ENCODE measurements at regions not wholly inside any gene's neighbourhood (a gene's known extent, or its start where the extent isn't known, plus 50 kb on each side); places are given as distances from the start of the nearest gene placed in this dataset.
A peak's percentile ranks its signal among the peaks of the same experiment; 100 is the strongest.

DNA sequence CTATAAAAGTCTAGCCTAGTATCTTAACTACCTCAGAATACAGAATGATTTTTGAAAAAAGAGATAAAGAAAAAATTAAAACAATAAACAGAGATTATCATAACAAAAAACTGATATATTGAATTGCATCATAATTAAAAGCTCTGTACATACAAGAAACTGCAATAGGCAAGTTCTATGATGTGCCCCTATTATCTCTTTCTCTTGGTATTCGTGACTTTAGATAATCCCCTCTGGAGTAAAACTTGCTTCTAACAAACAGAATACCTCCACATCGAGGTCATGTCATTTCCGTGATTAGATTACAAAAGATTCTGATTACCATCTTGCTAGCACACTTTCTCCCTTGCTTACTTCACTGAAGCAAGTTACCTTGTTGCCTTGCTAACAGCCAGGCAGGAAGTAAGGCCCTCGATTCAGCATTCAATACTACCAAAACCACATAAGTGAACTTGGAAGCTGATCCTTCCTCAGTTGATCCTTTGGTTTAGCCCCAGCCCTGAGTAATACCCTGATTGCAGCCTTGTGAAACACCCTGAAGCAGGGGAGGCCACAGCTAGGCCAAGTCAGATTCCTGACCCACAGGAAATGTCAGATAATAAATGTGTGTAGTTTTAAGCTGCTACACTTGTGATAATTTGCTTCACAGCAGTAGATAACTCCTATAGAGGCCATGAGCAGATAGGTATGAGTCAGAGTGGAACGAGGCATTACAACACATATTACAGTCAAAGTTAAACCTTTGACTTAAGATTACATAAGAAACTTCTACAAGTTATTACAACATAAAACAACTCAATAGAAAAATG is 53.7 kb upstream of the TMX4 start:
- Histone ChIP-seq H3K9me3 (no peaks in the 10 kb centered on the region), H3K27me3 (no peaks in the 10 kb centered on the region), H3K4me1 (no peaks in the 10 kb centered on the region), H3K4me3 (no peak overlapping the region), H3K27ac (no peak overlapping the region), H3K36me3 (no peaks in the 10 kb centered on the region)
- intact Hi-C loops (cut with DNase I), result no loop called here
- DNase-seq, result no peak
- TF ChIP-seq, protein P1, sequence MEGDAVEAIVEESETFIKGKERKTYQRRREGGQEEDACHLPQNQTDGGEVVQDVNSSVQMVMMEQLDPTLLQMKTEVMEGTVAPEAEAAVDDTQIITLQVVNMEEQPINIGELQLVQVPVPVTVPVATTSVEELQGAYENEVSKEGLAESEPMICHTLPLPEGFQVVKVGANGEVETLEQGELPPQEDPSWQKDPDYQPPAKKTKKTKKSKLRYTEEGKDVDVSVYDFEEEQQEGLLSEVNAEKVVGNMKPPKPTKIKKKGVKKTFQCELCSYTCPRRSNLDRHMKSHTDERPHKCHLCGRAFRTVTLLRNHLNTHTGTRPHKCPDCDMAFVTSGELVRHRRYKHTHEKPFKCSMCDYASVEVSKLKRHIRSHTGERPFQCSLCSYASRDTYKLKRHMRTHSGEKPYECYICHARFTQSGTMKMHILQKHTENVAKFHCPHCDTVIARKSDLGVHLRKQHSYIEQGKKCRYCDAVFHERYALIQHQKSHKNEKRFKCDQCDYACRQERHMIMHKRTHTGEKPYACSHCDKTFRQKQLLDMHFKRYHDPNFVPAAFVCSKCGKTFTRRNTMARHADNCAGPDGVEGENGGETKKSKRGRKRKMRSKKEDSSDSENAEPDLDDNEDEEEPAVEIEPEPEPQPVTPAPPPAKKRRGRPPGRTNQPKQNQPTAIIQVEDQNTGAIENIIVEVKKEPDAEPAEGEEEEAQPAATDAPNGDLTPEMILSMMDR (IDR thresholded peaks at IDR 0.05), result no peak
- peak; percentile 43 for ATAC-seq

DNA sequence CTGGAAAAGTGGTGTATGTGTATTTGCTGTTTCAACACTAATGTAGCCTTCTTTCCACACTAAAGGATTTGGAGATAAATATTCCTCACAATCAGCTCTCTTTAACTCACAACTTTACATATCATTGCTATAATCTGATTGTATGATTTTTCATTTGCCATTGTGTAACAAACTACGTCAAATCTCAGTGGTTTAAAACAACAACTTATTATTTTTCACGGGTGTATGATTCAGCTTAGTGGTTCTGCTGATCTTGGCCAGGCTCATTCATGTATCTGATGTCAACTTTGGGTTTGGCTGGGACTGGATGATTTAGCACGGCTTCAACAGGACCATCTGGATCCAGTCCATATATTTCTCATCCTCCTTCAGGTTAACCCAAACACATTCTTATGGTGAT is 55.4 kb upstream of the TMX4 start:
- no peaks in the 10 kb centered on the region for H3K27me3 ChIP-seq
- DNase-seq (no peak), ATAC-seq (no peak)
- H3K4me3 ChIP-seq, result no peak overlapping the region
- H3K36me3 ChIP-seq, result no peaks in the 10 kb centered on the region
- no peak overlapping the region for H3K27ac ChIP-seq
- TF ChIP-seq, protein P1 (IDR thresholded peaks at IDR 0.05), result no peak
- H3K4me1 ChIP-seq, result no peaks in the 10 kb centered on the region
- intact Hi-C loops (cut with DNase I), result no loop called here
- no peaks in the 10 kb centered on the region for H3K9me3 ChIP-seq

DNA sequence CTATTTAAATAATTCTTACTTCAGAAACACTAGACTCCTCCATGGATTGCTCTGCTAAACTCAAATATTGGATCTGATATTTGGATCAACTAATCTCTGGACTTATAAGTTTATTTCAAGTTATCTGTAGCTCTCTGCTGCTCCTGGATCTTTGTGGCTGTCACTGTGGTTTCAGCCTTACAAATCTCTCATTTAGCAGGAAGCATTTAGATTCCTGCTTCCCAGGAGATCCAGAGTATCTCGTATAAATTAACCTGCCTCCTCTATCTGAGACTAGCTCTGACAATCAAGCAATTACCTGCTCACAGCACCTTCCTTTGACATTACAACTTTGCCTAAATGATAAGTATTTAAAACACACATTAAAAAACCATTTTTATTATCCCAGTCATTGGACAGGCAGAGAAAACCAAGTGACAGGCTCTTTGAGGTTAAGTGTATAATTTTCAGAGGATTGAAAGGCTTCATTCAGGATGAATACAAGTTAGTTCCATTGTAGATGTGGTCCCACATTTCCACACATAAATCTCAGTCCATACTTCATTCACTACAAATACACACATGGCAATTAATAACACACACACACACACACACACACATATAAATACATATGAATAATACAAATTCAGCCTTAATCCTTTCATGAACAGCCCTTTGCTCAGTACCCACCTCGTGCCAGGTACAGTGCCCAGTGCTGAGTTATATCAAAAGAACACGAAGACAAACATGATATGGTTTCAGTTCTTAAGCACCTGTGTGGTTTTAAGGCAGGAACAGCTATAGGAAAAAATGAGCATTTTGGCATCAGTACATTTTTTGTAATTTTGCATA is 55.5 kb upstream of the PLCB1 start:
- ATAC-seq, result no peak
- intact Hi-C loops (cut with DNase I), result no loop called here
- Histone ChIP-seq H3K9me3 (no peaks in the 10 kb centered on the region), H3K27me3 (no peaks in the 10 kb centered on the region), H3K36me3 (no peaks in the 10 kb centered on the region), H3K4me3 (no peak overlapping the region), H3K4me1 (no peaks in the 10 kb centered on the region), H3K27ac (no peak overlapping the region)
- DNase-seq, result no peak
- TF ChIP-seq, protein P1 (IDR thresholded peaks at IDR 0.05), result no peak

DNA sequence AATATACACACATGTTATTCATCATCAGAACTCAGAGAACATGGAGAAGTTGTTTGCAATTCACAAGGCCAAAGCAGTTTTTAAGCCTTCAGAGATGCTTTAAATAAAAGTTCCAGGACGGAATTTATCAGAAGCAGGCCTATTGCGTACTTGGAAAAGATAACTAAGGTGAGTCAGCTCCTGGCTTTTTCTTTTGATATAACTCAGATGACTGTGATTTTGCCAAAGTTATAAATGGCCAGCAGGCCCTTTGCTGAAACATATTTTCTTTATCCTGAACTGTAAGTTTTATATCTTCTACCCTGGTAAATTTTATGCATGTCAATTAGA is 55.0 kb upstream of the PLCB1 start:
- DNase-seq, result no peak
- TF ChIP-seq, protein P1 (IDR thresholded peaks at IDR 0.05), result no peak
- Histone ChIP-seq H3K27me3 (no peaks in the 10 kb centered on the region), H3K27ac (no peak overlapping the region), H3K4me3 (no peak overlapping the region), H3K9me3 (no peaks in the 10 kb centered on the region), H3K36me3 (no peaks in the 10 kb centered on the region), H3K4me1 (no peaks in the 10 kb centered on the region)
- no peak for ATAC-seq
- intact Hi-C loops (cut with DNase I), result no loop called here

DNA sequence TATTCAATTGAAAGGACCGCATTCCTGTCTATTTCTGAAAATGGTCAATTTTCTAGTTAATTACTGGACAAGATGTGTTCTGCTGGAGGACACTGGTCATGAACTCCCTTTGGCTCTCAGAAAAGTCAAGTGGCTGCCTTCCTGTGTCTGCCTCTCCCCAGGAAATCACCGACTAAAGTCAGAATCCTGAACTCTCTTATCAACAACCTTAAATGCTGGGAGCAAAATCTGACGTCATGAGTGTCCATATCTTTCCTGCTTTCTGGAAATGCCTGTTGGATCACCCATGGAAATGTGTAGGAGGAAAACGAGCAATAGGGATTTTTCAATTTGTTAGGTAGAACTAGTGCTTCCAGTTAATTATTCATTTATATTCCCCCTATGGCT is 53.5 kb upstream of the PLCB1 start:
- no peak for DNase-seq
- intact Hi-C loops (cut with DNase I), result no loop called here
- no peak overlapping the region for H3K4me3 ChIP-seq
- H3K36me3 ChIP-seq, result no peaks in the 10 kb centered on the region
- H3K4me1 ChIP-seq, result no peaks in the 10 kb centered on the region
- ATAC-seq, result no peak
- H3K27ac ChIP-seq, result no peak overlapping the region
- H3K9me3 ChIP-seq, result no peaks in the 10 kb centered on the region
- TF ChIP-seq, protein P1 (IDR thresholded peaks at IDR 0.05), result no peak
- H3K27me3 ChIP-seq, result no peaks in the 10 kb centered on the region
